Nephron progenitor cell (in vitro differentiated cells): ENCODE measurements at regions not wholly inside any gene's neighbourhood (a gene's known extent, or its start where the extent isn't known, plus 50 kb on each side); places are given as distances from the start of the nearest gene placed in this dataset.

Experiments used
- DNase-seq: peaks from one replicate; pipeline ENCODE4 v3.0.0; 2021
- H3K27ac Mint-ChIP-seq: 2 replicates; pipeline ENCODE4 v1.8.0; 2021; ENCODE audit warnings: mild to moderate bottlenecking, moderate library complexity, mixed read lengths
- H3K27me3 Mint-ChIP-seq: 2 replicates; pipeline ENCODE4 v1.8.0; 2021; ENCODE audit warnings: mild to moderate bottlenecking, low read depth, mixed read lengths; ENCODE audit not compliant: poor library complexity
- H3K36me3 Mint-ChIP-seq: 2 replicates; pipeline ENCODE4 v1.8.0; 2021; ENCODE audit warnings: low read depth, mixed read lengths
- H3K4me1 Mint-ChIP-seq: 2 replicates; pipeline ENCODE4 v1.8.0; 2021; ENCODE audit warnings: mixed read lengths
- H3K4me3 Mint-ChIP-seq: 2 replicates; pipeline ENCODE4 v1.8.0; 2021; ENCODE audit warnings: mild to moderate bottlenecking, moderate library complexity, mixed read lengths
- H3K9me3 Mint-ChIP-seq: 2 replicates; pipeline ENCODE4 v1.8.0; 2021; ENCODE audit warnings: mild to moderate bottlenecking, moderate library complexity, mixed read lengths
- CTCF ChIP-seq: fragments of 200-600 bp; sonication (generic); IDR thresholded peaks from 2 replicates; pipeline ENCODE4 v1.5.0; 2021; ENCODE audit warnings: antibody characterized with exemption

GRCh38 chr6:21454262-21454661, 139.3 kb upstream of the SOX4 start:
- H3K4me1 Mint-ChIP-seq = peaks cover 64% of the 10 kb centered on the region
- peaks cover 8% of the 10 kb centered on the region for H3K27me3 Mint-ChIP-seq

GRCh38 chr6:21455071-21455470, 138.5 kb upstream of the SOX4 start:
- Mint-ChIP-seq H3K36me3 (peaks cover 11% of the 10 kb centered on the region), H3K4me3 (no peak overlapping the region), H3K27me3 (peaks cover 8% of the 10 kb centered on the region), H3K9me3 (peaks cover 11% of the 10 kb centered on the region), H3K27ac (no peak overlapping the region), H3K4me1 (peaks cover 62% of the 10 kb centered on the region)
- no peak for TF ChIP-seq CTCF
- no peak for DNase-seq

More at GRCh38 chr6:21454262-21454661, 139.3 kb upstream of the SOX4 start:
- Mint-ChIP-seq H3K27ac (no peak overlapping the region), H3K36me3 (peaks cover 11% of the 10 kb centered on the region), H3K9me3 (peaks cover 11% of the 10 kb centered on the region), H3K4me3 (no peak overlapping the region)
- TF ChIP-seq CTCF = no peak
- no peak for DNase-seq

GRCh38 chr6:21457647-21458046, 135.9 kb upstream of the SOX4 start:
- peaks cover 3% of the 10 kb centered on the region for H3K9me3 Mint-ChIP-seq

GRCh38 chr6:21459641-21460040, 133.9 kb upstream of the SOX4 start:
- Mint-ChIP-seq H3K36me3 (no peaks in the 10 kb centered on the region), H3K4me3 (no peak overlapping the region), H3K9me3 (peaks cover 3% of the 10 kb centered on the region), H3K4me1 (peaks cover 31% of the 10 kb centered on the region), H3K27ac (peak overlapping the region; percentile 6), H3K27me3 (no peaks in the 10 kb centered on the region)
- no peak for DNase-seq
- no peak for TF ChIP-seq CTCF

More at GRCh38 chr6:21457647-21458046, 135.9 kb upstream of the SOX4 start:
- peaks cover 43% of the 10 kb centered on the region for H3K4me1 Mint-ChIP-seq
- H3K36me3 Mint-ChIP-seq = no peaks in the 10 kb centered on the region
- H3K27ac Mint-ChIP-seq = no peak overlapping the region
- H3K27me3 Mint-ChIP-seq = peaks cover 8% of the 10 kb centered on the region
- TF ChIP-seq CTCF = no peak
- DNase-seq = no peak
- H3K4me3 Mint-ChIP-seq = no peak overlapping the region

GRCh38 chr6:21461844-21462518, 131.6 kb upstream of the SOX4 start:
- DNase-seq = no peak
- no peak overlapping the region for H3K4me3 Mint-ChIP-seq
- no peak for TF ChIP-seq CTCF
- peaks cover 4% of the 10 kb centered on the region for H3K36me3 Mint-ChIP-seq
- no peak overlapping the region for H3K27ac Mint-ChIP-seq
- H3K4me1 Mint-ChIP-seq = peaks cover 17% of the 10 kb centered on the region
- H3K9me3 Mint-ChIP-seq = peaks cover 16% of the 10 kb centered on the region
- H3K27me3 Mint-ChIP-seq = no peaks in the 10 kb centered on the region

GRCh38 chr6:21462519-21462852, 131.1 kb upstream of the SOX4 start:
- no peak overlapping the region for H3K27ac Mint-ChIP-seq
- DNase-seq = no peak
- H3K4me3 Mint-ChIP-seq = no peak overlapping the region
- peaks cover 17% of the 10 kb centered on the region for H3K4me1 Mint-ChIP-seq
- H3K27me3 Mint-ChIP-seq = no peaks in the 10 kb centered on the region
- peaks cover 18% of the 10 kb centered on the region for H3K9me3 Mint-ChIP-seq
- no peak for TF ChIP-seq CTCF
- H3K36me3 Mint-ChIP-seq = peaks cover 5% of the 10 kb centered on the region
